Activated CD4-positive, alpha-beta T cell treated with anti-CD3 and anti-CD28 coated beads, Interleukin-2, Interleukin-6, amounts not matched to agents 100 ng/mL and 50 ng/mL, durations not matched to agents 16 hours and 8 hours (primary cell): ENCODE measurements at regions not wholly inside any gene's neighbourhood (a gene's known extent, or its start where the extent isn't known, plus 50 kb on each side); places are given as distances from the start of the nearest gene placed in this dataset.
"Not testable (repeated sequence)": the region's sequence is repeated elsewhere in the genome, so short reads cannot be mapped to it uniquely, and the experiment has no call there.

Experiments used
- DNase-seq: peaks from one replicate; pipeline ENCODE4 v3.0.0-alpha.2; 2020

DNA sequence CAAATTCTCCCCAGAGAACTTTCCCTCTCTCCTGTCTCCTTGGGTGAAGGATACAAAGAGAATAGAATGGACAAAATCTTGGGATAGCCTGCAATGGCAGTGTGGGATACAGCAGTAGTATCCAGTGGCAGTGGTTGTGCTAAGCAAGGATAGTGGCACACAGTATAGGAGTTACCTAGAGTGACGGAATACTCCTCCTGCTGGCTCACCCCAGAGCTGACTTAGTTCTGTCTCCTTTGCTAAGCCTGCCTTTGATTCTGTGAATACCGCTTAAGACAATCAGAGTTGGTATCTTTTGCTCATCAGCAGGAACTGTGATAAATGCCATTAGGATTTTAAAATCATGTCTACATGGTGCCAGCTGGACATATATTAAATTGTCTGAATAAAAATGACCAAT, 404.3 kb downstream of the JRKL start:
- DNase-seq, result no peak

DNA sequence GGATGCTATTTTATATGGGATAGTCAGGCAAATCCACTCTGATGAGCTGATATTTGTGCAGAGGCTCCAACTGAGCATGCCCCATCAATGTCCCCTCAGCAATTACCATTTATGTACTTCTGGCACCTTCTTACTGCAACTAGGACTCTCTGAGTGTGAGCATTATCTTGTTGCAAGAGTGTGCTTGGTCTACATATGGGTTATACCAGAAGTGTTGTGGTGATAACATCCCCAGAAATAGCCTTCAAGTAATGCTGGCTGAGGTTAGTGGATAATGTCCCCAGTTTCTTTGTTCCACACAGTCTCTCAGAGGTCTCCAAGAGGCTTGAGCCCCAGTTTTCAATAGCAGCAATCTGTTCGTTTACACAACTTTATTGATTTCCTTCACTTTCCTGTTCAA, 408.6 kb downstream of the JRKL start:
- no peak for DNase-seq

GRCh38 chr11:96815236-96815635, 425.4 kb downstream of the JRKL start:
- no peak for DNase-seq

- DNase-seq, result no peak
Measured at GRCh38 chr11:96817482-96818399, 427.9 kb downstream of the JRKL start.

GRCh38 chr11:96827164-96827563, 437.4 kb downstream of the JRKL start:
- DNase-seq, result no peak

DNA sequence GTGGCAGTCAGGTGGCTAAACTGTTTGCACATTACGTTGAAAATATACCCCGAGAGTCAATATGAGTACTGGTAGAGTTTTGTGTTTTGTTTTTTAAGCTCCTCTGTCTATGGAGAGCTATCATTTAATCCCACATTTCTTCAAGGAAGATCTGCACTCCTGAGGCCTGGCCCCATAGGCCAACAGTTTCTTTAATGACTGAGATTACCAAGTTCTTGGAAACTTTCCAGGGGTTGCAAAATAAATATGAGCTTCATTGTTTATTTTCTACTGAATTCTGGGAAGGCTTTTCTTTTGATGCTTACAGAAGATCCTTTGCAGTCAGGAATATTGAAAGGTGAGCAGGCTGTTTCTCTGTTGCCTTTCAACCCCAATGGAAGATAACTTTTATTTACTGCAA, 452.0 kb downstream of the JRKL start:
- DNase-seq, result no peak

- DNase-seq, result no peak
Measured at GRCh38 chr11:96842731-96843130, 452.9 kb downstream of the JRKL start.

DNA sequence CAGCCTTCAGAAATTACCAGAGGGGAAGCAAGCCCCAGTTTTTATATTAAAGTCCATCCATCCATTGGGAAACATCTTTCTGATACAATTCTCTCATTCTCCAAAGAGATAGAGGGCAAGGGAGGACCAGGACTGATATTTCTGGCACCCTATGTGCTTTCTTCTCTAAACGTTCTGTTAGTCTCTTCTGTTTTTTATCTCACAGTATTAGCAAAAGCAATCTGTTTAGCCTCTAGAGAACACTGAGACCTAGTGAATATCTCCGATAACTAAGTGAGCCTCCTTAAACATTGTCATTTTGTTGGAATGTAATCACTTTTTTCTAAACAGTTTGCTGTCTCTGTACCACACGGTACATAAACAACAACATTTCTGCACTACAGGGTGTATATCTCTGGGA, 464.6 kb downstream of the JRKL start:
- DNase-seq, result no peak

GRCh38 chr11:96861722-96862121, 471.9 kb downstream of the JRKL start:
- DNase-seq, result not testable (repeated sequence)

DNA sequence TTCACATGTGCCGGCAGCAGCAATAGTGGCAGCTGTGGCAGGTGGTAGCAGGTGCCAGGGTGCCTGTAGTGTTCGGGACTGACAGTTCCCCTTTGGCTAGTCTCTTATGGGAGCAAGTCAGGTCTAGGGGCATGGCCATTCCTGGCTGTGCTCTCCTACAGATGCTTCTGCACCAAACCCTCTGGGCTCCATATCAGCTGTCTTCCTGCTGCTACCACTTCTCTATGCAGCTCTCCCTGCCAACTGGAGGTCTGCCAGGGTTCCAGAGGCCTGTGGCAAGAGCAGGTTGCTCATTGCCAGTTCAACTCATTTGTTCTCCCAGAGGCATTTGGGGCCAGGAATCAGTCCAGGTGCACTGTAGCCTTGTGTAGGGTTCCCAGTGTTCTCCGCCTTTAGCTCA, 473.7 kb downstream of the JRKL start:
- no peak for DNase-seq

GRCh38 chr11:96865020-96865419, 475.2 kb downstream of the JRKL start:
- no peak for DNase-seq

GRCh38 chr11:96869207-96869606, 479.4 kb downstream of the JRKL start:
- no peak for DNase-seq

GRCh38 chr11:96875712-96876111, 485.9 kb downstream of the JRKL start:
- no peak for DNase-seq

- DNase-seq, result no peak
Measured at GRCh38 chr11:96878299-96879051, 488.7 kb downstream of the JRKL start.

DNA sequence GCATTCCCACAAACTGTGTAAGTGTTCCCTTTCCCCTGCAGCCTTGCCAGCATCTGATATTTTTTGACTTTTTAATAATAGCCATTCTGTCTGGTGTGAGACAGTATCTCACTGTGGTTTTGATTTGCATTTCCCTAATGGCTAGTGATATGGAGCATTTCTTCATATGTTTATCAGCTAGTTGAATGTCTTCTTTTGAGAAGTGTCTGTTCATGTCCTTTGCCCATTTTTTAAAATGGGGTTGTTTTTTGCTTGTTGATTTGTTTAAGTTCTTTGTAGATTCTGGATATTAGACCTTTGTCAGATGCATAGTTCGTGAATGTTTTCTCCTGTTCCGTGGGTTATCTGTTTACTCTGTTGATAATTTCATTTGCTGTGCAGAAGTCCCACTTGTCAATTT, 492.8 kb downstream of the JRKL start:
- DNase-seq, result not testable (repeated sequence)

DNA sequence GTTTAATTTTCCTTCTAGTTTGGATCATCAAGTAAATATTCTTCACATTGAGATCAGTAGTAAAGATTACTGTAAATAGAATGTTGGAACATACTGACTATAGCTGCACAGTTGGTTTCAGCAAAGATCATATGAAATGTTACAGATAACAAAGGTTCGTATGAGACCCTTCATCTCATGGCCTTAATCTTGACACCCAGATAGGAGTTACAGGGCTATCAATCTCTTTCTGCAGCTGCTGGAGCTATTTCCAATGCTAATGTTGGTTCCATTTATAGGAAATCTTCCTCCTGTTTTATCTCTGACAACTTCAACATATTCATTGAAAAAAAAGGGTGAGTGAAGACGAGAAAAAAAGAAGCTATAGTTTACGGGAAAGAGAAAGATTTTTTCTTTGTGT, 495.6 kb downstream of the JRKL start:
- DNase-seq, result no peak

DNA sequence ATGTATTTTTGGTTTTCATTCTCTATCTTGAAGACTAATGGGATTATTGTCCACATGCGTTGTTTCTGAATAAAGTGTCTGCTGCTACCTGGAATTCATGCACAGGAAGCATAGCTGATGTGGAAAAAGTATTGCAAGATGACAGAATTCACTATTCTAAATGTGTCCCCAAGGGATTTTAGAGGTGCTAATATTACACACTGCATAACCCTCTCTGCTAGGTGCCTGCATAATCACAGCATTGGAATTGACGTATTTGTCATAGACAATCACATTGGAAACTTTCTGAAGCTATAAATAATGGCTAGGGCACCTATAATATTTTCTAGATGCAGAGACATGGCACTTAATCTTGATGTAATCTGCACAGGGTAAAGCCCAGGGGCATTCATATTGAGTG, 496.1 kb downstream of the JRKL start:
- DNase-seq, result no peak

DNA sequence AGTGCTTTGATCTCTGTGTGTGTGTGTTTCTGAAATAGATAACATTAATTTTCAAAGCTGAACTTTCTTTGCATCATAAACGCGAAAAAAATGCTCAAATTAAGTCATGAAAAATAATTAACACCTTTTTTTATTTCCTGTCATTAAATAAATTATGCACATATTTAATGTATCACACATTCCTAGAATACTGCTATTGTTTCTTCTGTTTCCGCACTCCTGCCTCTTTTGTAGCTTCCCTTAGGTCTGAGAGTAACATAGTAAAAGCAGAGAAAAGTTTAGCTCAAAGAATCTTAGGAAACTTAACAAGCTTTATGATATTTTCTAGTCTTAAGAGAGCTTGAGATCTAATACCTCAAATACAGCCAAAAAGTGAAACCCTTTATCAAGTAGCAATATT, 504.2 kb downstream of the JRKL start:
- no peak for DNase-seq

DNA sequence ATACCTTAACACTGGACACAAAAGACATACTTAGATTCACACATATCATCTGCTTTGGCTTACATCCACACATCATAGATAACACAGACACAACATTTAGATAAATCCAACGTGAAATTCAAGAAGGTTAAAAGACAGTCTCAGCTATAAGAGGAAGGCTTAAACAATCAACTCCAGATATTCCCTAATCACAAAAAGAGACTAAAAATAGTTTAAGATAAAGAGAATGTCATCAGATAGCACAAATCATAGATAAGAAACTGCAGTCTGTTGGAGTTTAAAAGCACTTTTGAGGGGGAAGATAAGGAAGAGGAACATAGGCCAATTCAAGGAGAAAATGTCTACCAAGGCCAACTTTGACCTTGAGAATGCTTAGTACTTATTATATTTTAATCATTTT, 504.8 kb downstream of the JRKL start:
- no peak for DNase-seq

GRCh38 chr11:96899971-96900370, 510.2 kb downstream of the JRKL start:
- no peak for DNase-seq

DNA sequence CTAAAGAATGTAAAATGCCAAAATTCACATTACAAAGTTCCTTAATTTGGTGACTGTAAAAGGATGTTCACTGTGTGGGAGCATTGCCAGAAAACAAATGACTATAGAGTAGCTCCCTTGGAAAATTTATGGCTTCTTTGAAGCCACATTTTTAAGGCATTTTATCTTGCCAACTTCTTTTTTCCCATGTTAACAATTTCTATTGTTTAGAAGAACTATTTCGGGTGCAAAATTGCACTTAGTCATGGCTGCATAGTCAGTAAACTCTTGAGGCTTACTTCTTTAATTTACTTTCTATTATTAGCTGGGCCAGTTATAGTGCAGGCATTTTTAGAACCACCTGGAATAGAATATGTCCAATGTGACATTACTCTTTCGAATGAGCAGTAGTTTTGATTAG, 515.3 kb downstream of the JRKL start:
- DNase-seq, result no peak

DNA sequence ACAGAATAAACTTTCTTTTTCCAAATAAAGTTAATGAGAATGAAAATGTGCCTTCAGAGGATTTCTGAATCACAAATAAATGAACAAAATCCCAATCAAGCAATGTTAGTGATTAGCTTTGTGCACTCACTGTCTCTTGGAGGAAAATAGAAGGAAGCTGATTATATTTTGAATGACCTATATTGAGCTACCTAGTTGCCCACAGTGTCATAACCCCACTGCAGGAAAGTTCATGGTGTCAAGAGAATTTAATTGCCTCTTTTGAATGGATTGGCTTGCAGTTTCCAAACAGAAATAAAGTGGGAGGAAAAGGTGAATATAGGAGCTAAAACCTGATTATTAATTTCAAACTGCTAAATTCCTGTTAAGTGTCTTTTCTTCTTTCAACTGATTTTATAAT, 515.9 kb downstream of the JRKL start:
- DNase-seq, result no peak

- DNase-seq, result no peak
Measured at GRCh38 chr11:96906476-96906875, 516.7 kb downstream of the JRKL start.

GRCh38 chr11:96925862-96926261, 536.0 kb downstream of the JRKL start:
- no peak for DNase-seq
